ENCODE measurements at regions not wholly inside any gene's neighbourhood (a gene's known extent, or its start where the extent isn't known, plus 50 kb on each side); places are given as distances from the start of the nearest gene placed in this dataset.

DNA sequence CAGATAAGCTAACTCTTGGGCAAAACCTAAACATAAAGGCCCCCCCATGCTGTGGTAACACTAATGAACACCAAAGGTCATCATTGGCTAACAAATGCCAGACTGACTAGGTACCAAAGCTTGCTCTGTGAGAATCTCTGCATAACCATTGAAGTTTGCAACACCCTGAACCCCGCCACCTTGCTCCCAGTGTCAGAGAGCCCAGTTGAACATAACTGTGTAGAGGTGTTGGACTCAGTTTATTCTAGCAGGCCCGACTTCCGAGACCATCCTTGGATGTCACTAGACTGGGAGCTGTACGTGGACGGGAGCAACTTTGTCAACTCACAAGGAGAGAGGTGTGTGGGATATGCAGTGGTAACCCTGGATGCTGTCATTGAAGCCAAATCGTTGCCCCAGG is 602.2 kb downstream of the UQCRFS1 start:
- TF ChIP-seq POLR2A (IDR thresholded peaks at IDR 0.05; ENCODE audit: extremely low read depth, insufficient read length) (no peak), MYC (IDR thresholded peaks at IDR 0.05; ENCODE audit: low read depth, low read length) (no peak), MAX (IDR thresholded peaks at IDR 0.05; ENCODE audit: low read depth, low read length) (no peak)
- TF ChIP-seq, protein P1, sequence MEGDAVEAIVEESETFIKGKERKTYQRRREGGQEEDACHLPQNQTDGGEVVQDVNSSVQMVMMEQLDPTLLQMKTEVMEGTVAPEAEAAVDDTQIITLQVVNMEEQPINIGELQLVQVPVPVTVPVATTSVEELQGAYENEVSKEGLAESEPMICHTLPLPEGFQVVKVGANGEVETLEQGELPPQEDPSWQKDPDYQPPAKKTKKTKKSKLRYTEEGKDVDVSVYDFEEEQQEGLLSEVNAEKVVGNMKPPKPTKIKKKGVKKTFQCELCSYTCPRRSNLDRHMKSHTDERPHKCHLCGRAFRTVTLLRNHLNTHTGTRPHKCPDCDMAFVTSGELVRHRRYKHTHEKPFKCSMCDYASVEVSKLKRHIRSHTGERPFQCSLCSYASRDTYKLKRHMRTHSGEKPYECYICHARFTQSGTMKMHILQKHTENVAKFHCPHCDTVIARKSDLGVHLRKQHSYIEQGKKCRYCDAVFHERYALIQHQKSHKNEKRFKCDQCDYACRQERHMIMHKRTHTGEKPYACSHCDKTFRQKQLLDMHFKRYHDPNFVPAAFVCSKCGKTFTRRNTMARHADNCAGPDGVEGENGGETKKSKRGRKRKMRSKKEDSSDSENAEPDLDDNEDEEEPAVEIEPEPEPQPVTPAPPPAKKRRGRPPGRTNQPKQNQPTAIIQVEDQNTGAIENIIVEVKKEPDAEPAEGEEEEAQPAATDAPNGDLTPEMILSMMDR (IDR thresholded peaks at IDR 0.05; ENCODE audit: low read depth, low read length) = no peak
- no peak for DNase-seq (ENCODE audit: low read depth)
- H3K4me3 ChIP-seq (ENCODE audit: low read depth, low read length) = no peak overlapping the region

DNA sequence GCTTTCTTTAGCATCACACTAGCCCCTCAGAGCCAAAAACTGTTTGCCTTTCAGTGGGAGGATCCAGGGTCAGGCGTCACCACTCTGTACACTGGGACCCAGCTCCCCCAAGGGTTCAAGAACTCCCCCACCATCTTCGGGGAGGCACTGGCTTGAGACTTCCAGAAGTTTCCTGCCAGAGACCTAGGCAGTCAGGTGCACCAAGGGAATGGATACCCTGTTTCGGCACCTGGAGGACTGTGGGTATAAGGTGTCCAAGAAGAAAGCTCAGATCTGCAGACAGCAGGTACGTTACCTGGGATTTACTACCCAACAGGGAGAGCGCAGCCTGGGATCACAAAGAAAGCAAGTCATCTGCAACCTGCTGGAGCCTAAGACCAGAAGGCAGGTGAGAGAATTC is 603.0 kb downstream of the UQCRFS1 start:
- DNase-seq (ENCODE audit: low read depth) = no peak
- H3K4me3 ChIP-seq (ENCODE audit: low read depth, low read length) = no peak overlapping the region
- TF ChIP-seq MAX (IDR thresholded peaks at IDR 0.05; ENCODE audit: low read depth, low read length) (no peak), MYC (IDR thresholded peaks at IDR 0.05; ENCODE audit: low read depth, low read length) (no peak), POLR2A (IDR thresholded peaks at IDR 0.05; ENCODE audit: extremely low read depth, insufficient read length) (no peak)
- TF ChIP-seq, protein P1 (IDR thresholded peaks at IDR 0.05; ENCODE audit: low read depth, low read length) = no peak

DNA sequence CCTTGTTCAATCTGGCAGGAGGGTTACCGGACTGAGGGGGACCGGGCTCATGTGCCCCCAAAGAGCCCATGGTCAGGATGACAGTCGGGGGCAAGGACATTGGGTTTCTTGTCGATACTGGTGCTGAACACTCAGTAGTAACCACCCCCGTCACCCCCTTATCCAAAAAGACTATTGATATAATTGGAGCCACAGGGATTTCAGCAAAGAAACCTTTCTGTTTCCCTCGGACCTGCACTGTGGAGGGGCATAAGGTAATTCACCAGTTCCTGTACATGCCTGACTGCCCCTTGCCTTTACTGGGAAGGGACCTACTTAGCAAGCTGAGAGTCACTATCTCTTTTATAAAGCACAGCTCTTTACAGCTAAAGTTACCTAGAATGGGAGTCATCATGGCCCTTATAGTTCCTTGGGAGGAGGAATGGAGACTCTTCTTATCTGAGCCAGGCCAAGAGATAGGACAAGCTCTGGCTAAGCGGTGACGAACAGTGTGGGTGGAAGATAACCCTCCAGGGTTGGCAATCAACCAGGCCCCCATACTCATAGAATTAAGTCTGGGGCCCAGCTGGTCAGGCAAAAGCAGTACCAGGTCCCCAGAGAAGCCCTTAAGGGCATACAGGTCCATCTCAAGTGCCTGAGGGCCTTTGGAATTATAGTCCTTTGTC is 603.7 kb downstream of the UQCRFS1 start:
- no peak overlapping the region for H3K4me3 ChIP-seq (ENCODE audit: low read depth, low read length)
- no peak for DNase-seq (ENCODE audit: low read depth)
- TF ChIP-seq, protein P1 (IDR thresholded peaks at IDR 0.05; ENCODE audit: low read depth, low read length) = no peak
- TF ChIP-seq MAX (IDR thresholded peaks at IDR 0.05; ENCODE audit: low read depth, low read length) = no peak
- no peak for TF ChIP-seq MYC (IDR thresholded peaks at IDR 0.05; ENCODE audit: low read depth, low read length)
- no peak for TF ChIP-seq POLR2A (IDR thresholded peaks at IDR 0.05; ENCODE audit: extremely low read depth, insufficient read length)

- no peak for DNase-seq (ENCODE audit: low read depth)
- H3K4me3 ChIP-seq (ENCODE audit: low read depth, low read length) = no peak overlapping the region
- TF ChIP-seq POLR2A (IDR thresholded peaks at IDR 0.05; ENCODE audit: extremely low read depth, insufficient read length) = no peak
- TF ChIP-seq MYC (IDR thresholded peaks at IDR 0.05; ENCODE audit: low read depth, low read length) = no peak
- TF ChIP-seq MAX (IDR thresholded peaks at IDR 0.05; ENCODE audit: low read depth, low read length) = no peak
- TF ChIP-seq, protein P1 (IDR thresholded peaks at IDR 0.05; ENCODE audit: low read depth, low read length) = no peak
These were observed 604.7 kb downstream of the UQCRFS1 start for GRCh38 chr19:28608292-28608691.

DNA sequence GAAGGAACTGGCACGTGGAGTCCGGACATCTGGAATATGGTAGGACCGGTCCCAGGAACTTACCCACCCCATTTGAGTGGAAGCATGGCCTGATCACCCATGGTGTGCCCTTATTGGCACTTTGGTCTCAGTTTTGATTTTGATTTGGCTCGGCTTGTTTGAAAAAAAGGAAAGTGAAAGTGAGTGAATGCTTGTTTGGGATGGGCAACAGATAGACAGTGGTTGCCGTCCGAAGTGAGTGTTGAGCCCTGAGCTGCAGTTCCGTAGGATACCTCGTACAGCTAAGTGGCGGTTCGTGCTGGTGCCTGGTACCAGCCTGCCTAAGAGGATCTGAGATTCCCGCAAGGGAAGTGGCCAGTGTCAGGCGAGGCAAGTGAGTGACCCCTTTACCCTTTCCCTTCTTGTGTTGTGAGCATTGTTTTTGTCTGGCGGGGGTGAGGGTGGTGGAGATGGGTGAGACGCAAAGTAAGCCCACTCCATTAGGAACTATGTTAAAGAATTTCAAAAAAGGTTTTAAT is 605.8 kb downstream of the UQCRFS1 start:
- DNase-seq (ENCODE audit: low read depth) = no peak
- no peak for TF ChIP-seq POLR2A (IDR thresholded peaks at IDR 0.05; ENCODE audit: extremely low read depth, insufficient read length)
- no peak for TF ChIP-seq MYC (IDR thresholded peaks at IDR 0.05; ENCODE audit: low read depth, low read length)
- TF ChIP-seq, protein P1 (IDR thresholded peaks at IDR 0.05; ENCODE audit: low read depth, low read length) = no peak
- no peak for TF ChIP-seq MAX (IDR thresholded peaks at IDR 0.05; ENCODE audit: low read depth, low read length)
- H3K4me3 ChIP-seq (ENCODE audit: low read depth, low read length) = no peak overlapping the region
